Fibroblast of skin of back (primary cell): ENCODE measurements at regions not wholly inside any gene's neighbourhood (a gene's known extent, or its start where the extent isn't known, plus 50 kb on each side); places are given as distances from the start of the nearest gene placed in this dataset.
"Not testable (repeated sequence)": the region's sequence is repeated elsewhere in the genome, so short reads cannot be mapped to it uniquely, and the experiment has no call there.

Experiments
- DNase-seq: peaks from one replicate; pipeline ENCODE4 v3.0.0-alpha.2; 2013

GRCh38 chr17:6254036-6254435 is 180.9 kb downstream of the AIPL1 start:
- DNase-seq: no peak

DNA sequence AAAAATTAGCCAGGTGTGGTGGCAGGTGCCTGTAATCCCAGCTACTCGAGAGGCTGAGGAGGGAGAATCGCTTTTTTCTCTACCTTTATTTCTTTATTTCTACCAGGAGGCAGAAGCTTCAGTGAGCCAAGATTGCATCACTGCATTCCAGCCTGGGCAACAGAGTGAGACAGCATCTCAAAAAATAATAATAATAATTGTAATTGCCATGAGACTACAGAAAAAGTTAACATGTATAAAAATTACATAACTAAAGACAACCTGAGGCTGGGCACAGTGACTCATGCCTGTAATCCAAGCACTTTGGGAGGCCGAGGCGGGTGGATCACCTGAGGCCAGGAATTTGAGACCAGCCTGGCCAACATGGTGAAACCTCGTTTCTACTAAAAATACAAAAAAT is 181.5 kb downstream of the WSCD1 start:
- not testable (repeated sequence) for DNase-seq

GRCh38 chr17:6249732-6250131 is 179.6 kb downstream of the WSCD1 start:
- DNase-seq: no peak

DNA sequence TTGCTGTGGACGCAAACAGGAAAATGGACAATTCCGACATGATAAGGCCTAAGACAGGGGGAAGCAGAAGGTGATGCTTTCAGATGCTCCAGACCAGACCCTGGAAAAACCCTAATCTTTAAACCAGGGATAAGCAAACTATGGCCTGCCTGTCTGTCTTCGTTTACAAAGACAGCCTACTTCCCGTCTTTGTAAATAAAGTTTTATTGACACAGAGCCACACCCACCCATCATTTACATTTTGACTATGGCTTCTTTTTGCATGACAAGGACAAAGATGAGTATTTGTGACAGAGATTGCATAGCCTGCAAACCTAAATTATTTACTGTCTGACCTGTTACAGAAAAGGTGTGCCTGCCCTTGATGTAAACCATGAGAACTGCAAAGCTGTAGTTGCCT is 177.9 kb downstream of the WSCD1 start:
- no peak for DNase-seq

DNA sequence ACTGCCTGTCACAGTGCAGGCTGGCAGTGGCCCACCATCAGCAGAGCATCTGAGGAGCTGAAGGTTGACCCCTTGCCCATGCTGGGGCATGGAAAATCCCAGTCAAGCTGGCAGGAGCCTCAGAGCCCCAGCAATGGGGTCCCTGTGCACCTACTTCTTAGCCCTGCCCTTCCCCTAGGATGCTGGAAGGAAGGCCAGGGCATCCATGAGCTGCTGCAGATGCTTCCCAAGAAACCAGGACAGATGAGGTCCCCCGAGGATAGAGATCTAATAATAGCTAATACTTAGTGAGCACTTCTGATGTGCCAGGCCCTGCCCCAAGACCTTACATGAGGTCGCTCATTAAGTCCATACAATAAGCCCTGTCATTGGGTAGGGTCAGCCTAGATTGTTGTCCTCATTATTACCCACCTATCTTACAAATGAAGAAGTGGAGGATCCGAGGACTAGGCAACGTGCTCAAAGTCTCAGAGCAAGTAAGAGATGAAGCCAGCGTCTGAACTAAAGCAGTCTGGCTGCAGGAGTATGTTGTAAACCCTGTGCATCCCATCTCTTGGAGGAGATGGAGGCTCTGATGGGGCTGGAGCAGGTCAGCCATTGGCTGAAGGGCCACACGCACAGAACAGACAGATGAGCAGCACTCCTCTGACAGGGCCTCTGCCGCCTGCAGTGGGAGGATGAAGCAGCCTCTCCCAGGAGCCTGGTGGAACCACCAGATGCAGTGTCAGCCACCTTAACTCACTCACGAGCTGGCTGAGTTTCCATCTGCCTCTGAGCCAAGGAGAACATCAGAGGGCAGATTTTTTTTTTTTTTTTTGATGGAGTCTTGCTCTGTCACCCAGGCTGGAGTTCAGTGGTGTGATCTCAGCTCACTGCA is 175.4 kb downstream of the WSCD1 start:
- DNase-seq: no peak

GRCh38 chr17:6244796-6245195 is 174.6 kb downstream of the WSCD1 start:
- no peak for DNase-seq

GRCh38 chr17:6244253-6244652 is 174.1 kb downstream of the WSCD1 start:
- no peak for DNase-seq

DNA sequence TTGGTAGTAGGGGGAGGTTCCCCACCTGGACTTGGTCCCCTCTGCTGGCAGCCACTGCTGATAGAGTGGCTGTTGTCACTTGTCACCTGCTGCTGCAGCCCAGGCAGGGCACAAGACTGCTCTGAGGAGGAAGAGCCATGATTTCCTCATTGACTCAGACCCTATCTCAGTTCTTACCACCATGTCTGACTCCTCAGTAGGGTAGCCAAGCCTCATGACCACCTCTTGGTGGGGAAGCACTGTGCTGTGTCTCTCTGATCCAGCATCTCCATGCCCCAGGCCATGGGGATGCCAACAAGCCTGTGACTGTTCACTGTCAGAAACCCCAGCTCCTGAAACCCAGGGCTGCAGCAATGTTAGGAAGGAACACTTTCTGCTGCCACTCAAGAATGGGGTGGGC is 173.0 kb downstream of the WSCD1 start:
- DNase-seq: no peak

- DNase-seq: no peak
Observed at GRCh38 chr17:6241996-6242395, 171.8 kb downstream of the WSCD1 start.

- no peak for DNase-seq
Observed at GRCh38 chr17:6241381-6241780, 171.2 kb downstream of the WSCD1 start.

DNA sequence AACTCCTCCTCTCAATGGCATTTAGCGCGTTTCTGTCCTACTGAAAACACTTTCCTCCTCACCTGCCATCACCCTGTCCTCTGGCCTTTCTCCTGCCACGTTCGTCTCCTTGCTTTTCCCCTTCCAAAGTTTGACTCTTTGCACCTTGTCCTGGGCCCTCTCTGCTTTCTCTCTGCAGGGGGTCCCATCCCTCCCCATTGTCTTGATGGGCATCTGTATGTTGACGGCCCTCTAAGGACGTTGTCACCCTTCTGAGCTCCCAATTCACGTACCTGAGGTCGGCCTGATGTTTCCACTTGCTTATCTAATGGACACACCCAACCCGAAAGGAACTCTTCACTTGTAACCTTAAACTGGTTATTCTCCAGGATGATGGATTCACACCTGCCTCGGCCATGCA is 170.4 kb downstream of the WSCD1 start:
- no peak for DNase-seq

DNA sequence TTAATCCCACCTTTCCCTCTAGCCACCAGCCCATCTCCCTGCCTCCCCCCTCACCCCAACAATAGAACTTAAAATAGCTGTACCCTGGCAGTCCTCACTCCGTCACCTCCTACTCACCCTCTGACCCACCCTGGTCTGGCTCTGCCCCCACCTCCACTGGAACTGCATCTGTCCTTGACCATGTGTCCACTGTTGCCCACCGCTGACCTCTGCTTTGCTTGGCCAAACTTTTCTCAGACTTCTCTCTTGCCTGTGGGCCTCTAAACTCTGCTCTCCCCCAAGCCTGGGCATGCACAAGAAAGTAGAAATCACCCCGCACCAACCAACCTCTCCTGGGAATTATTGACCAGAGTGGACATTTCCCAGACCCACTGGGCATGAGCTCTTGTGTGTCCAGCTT is 169.8 kb downstream of the WSCD1 start:
- DNase-seq: no peak

DNA sequence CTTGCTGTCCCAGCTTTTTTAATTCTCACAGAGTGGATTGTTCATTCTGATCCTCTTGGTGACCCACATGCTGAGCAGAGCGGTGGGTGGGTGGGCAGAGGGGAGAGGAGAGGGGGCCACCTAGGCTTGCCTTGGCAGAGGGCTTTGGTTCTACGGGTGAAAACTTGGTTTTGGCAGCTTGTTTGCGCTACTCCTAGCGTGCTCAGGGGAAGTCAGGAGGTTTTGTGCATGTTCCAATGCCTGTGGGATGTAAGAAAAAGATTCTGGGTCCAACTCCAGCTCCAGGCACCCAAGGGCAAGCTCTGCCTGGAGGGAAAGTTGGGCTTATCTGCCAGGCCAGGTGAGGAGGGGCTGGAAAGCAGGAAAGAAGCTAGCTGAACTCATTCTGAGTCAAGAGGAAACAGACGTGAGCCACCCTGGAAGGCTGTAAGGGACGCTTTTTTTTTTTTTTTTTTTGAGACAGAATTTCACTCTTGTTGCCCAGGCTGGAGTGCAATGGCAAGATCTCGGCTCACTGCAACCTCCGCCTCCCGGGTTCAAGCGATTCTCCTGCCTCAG is 169.1 kb downstream of the WSCD1 start:
- no peak for DNase-seq

DNA sequence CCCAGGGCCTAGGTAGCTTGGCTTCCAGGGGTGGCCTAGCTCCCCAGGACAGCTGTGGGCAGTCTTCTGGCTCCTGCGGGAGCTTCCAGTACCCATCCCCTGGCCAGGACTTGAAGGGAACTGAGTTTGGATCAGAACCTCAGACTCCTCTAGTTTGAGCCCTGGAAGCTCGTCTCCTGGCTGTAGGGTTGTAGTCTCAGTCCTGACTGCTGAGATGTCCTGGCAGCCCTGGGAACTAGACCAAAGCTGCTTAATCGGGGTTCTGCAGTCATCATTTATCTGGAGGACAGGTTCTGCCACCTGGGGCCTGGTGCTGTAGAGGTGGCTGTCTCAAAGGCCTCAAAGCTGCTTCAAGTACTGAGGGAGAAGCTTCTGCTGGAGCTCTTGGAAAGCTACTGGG is 163.7 kb downstream of the WSCD1 start:
- no peak for DNase-seq

- no peak for DNase-seq
Observed at GRCh38 chr17:6233339-6233738, 163.2 kb downstream of the WSCD1 start.

GRCh38 chr17:6232732-6233101 is 162.5 kb downstream of the WSCD1 start:
- no peak for DNase-seq

GRCh38 chr17:6231886-6232731 is 161.9 kb downstream of the WSCD1 start:
- no peak for DNase-seq

DNA sequence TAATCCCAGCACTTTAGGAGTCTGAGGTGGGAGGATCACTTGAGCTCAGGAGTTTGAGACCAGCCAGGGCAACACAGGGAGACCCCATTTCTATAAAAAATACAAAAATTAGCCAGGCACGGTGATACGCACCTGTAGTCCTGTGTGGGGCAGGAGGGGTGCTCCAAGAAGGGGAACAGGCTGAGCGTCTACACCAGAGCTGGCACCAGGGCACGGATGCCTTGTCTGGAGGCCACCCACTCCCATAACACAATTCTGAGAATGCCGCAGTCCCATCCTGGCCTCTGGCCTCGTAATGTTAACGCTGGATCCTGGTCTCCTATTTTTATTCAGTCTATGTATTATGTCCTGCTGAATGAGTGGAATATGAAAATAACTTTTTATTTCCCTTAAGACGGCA is 161.3 kb downstream of the WSCD1 start:
- no peak for DNase-seq

DNA sequence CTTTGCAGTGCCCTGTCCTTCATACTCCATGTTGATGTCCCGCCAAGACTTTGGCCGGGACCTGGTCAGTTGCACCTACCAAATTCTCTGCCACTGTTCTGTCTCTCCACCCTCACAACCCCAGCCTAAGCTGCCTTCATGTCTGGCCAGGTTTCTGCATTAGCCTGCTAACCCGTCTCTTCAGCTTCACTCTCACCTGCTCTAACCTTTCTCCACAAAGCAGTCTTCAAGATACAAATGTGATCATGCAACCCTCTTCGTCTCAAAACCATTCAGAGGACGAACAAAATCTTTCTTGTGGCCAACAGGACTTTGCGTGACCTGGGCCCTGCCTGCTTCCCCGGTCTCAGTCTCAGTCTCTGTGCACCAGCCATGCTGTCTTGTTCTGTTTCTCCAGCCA is 148.2 kb downstream of the WSCD1 start:
- no peak for DNase-seq

GRCh38 chr17:6215071-6216035 is 145.2 kb downstream of the WSCD1 start:
- DNase-seq: no peak

- no peak for DNase-seq
Observed at GRCh38 chr17:6213859-6214258, 143.7 kb downstream of the WSCD1 start.

- no peak for DNase-seq
Observed at GRCh38 chr17:6212766-6213165, 142.6 kb downstream of the WSCD1 start.
